ENCODE measurements at regions not wholly inside any gene's neighbourhood (a gene's known extent, or its start where the extent isn't known, plus 50 kb on each side); places are given as distances from the start of the nearest gene placed in this dataset.

DNA sequence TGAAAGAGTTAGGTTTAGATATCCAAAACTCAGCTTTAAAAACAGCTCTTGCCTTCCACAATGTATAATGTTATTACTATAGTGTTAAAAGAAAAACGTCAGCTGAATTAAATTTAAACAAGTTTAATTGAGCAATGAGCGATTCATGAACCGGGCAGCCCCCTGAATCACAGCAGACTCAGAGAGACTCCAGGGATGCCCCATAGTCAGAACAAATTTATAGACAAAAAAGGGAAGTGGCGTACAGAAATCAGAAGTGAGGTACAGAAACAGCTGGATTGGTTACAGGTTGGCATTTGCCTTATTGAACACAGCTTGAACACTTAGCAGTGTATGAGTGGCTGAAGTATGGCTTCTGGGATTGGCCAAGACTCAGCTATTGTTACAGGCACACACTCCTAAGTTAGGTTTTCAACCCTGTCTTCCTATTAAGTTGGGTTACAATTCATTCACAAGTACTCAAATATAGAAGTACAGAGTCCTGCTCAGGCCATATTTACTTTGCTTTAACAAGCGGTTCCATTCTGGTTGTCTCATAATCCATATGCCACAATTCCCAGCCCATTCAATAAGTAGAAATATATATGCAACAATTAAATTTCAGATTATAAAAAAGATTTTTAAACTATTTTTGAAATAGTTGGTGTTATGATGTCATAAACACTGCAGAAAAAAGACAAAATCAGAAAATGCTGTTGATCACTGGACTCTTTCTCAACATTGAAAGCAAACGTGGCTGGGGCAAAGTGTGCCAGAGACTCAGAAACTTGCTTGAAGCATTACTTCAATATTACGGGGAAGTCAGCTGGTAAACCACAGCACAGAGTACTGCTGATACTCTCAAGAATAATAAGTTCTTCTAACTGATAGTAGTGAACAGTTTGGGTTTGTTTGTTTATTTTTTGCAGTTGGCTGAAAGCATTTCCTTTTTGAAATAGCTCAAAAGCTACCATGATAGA lies 459.7 kb downstream of the RAB28 start:
- TF ChIP-seq, protein P1, sequence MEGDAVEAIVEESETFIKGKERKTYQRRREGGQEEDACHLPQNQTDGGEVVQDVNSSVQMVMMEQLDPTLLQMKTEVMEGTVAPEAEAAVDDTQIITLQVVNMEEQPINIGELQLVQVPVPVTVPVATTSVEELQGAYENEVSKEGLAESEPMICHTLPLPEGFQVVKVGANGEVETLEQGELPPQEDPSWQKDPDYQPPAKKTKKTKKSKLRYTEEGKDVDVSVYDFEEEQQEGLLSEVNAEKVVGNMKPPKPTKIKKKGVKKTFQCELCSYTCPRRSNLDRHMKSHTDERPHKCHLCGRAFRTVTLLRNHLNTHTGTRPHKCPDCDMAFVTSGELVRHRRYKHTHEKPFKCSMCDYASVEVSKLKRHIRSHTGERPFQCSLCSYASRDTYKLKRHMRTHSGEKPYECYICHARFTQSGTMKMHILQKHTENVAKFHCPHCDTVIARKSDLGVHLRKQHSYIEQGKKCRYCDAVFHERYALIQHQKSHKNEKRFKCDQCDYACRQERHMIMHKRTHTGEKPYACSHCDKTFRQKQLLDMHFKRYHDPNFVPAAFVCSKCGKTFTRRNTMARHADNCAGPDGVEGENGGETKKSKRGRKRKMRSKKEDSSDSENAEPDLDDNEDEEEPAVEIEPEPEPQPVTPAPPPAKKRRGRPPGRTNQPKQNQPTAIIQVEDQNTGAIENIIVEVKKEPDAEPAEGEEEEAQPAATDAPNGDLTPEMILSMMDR (IDR thresholded peaks at IDR 0.05), result no peak
- no peak for TF ChIP-seq POLR2AphosphoS5 (IDR thresholded peaks at IDR 0.05)

Data from transverse colon (tissue), 4 donors.